ENCODE measurements at regions not wholly inside any gene's neighbourhood (a gene's known extent, or its start where the extent isn't known, plus 50 kb on each side); places are given as distances from the start of the nearest gene placed in this dataset.

GRCh38 chr16:64309398-64310110 lies 812.3 kb downstream of the CDH11 start:
- no peak overlapping the region for H3K4me3 ChIP-seq
- no peaks in the 10 kb centered on the region for H3K36me3 ChIP-seq (ENCODE audit: insufficient read depth, low read length)
- no peak for DNase-seq (ENCODE audit: low read depth, low spot score)
- no peak for TF ChIP-seq EZH2 (IDR thresholded peaks at IDR 0.05)
- no peak for TF ChIP-seq FOXP2 (optimal IDR thresholded peaks at IDR 0.05; ENCODE audit: control extremely low read depth, extremely low read length, insufficient read depth)
- TF ChIP-seq POLR2AphosphoS5 (IDR thresholded peaks at IDR 0.05; ENCODE audit: borderline replicate concordance, low read depth, low read length), result no peak
- H3K27ac ChIP-seq, result no peak overlapping the region
- no peaks in the 10 kb centered on the region for H3K9me3 ChIP-seq (ENCODE audit: low read depth, low read length)
- H3K9ac ChIP-seq (ENCODE audit: insufficient read length), result no peak overlapping the region

DNA sequence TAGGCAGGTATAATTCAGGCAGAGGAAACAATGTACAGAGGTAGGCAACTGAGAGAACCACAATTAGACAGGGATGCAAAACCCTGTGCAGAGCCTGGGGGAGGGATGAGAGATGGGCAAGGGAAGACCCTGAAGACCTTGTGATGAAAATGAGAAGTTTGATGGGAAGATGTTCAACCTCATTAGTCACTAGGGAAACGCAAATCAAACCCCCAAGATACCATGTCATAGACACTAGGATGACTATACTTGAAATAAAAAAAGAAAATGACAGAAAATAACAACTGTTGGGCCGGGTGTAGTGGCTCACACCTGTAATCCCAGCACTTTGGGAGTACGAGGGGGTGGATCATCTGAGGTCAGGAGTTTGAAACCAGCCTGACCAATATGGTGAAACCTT lies 813.1 kb downstream of the CDH11 start:
- no peak overlapping the region for H3K27ac ChIP-seq
- H3K4me3 ChIP-seq, result no peak overlapping the region
- TF ChIP-seq POLR2AphosphoS5 (IDR thresholded peaks at IDR 0.05; ENCODE audit: borderline replicate concordance, low read depth, low read length) (no peak), FOXP2 (optimal IDR thresholded peaks at IDR 0.05; ENCODE audit: control extremely low read depth, extremely low read length, insufficient read depth) (no peak), EZH2 (IDR thresholded peaks at IDR 0.05) (no peak)
- no peaks in the 10 kb centered on the region for H3K9me3 ChIP-seq (ENCODE audit: low read depth, low read length)
- H3K9ac ChIP-seq (ENCODE audit: insufficient read length), result no peak overlapping the region
- no peaks in the 10 kb centered on the region for H3K36me3 ChIP-seq (ENCODE audit: insufficient read depth, low read length)
- no peak for DNase-seq (ENCODE audit: low read depth, low spot score)

DNA sequence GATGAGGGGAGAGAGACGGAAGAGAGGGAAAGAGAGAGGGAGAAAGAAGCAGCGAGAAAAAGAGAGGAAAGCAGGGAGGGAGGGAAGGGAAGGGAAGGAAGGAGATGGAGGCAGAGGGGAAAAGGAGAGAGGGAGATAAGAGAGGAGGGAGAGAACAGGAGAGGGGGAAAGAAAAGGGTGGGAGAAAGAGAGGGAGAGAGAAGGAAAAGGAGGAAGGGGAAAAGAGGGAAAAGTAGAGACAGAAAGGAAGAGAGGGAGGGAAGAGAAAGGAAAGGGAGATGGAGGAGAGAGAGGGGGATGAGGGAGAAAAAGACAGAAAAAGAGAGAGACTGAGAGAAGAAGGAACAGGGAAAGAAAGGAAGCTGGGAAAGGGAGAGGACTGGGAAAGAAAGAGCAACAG lies 814.4 kb downstream of the CDH11 start:
- no peak overlapping the region for H3K27ac ChIP-seq
- TF ChIP-seq POLR2AphosphoS5 (IDR thresholded peaks at IDR 0.05; ENCODE audit: borderline replicate concordance, low read depth, low read length) (no peak), FOXP2 (optimal IDR thresholded peaks at IDR 0.05; ENCODE audit: control extremely low read depth, extremely low read length, insufficient read depth) (no peak), EZH2 (IDR thresholded peaks at IDR 0.05) (no peak)
- no peaks in the 10 kb centered on the region for H3K9me3 ChIP-seq (ENCODE audit: low read depth, low read length)
- no peaks in the 10 kb centered on the region for H3K36me3 ChIP-seq (ENCODE audit: insufficient read depth, low read length)
- no peak overlapping the region for H3K9ac ChIP-seq (ENCODE audit: insufficient read length)
- no peak for DNase-seq (ENCODE audit: low read depth, low spot score)
- no peak overlapping the region for H3K4me3 ChIP-seq

- Histone ChIP-seq H3K36me3 (ENCODE audit: insufficient read depth, low read length) (no peaks in the 10 kb centered on the region), H3K4me3 (no peak overlapping the region), H3K9me3 (ENCODE audit: low read depth, low read length) (no peaks in the 10 kb centered on the region), H3K27ac (no peak overlapping the region), H3K9ac (ENCODE audit: insufficient read length) (no peak overlapping the region)
- no peak for TF ChIP-seq POLR2AphosphoS5 (IDR thresholded peaks at IDR 0.05; ENCODE audit: borderline replicate concordance, low read depth, low read length)
- no peak for TF ChIP-seq FOXP2 (optimal IDR thresholded peaks at IDR 0.05; ENCODE audit: control extremely low read depth, extremely low read length, insufficient read depth)
- TF ChIP-seq EZH2 (IDR thresholded peaks at IDR 0.05), result no peak
- no peak for DNase-seq (ENCODE audit: low read depth, low spot score)
Measured at GRCh38 chr16:64305663-64306062, 816.2 kb downstream of the CDH11 start.

GRCh38 chr16:64304951-64305350 lies 816.9 kb downstream of the CDH11 start:
- Histone ChIP-seq H3K9me3 (ENCODE audit: low read depth, low read length) (no peaks in the 10 kb centered on the region), H3K27ac (no peak overlapping the region), H3K36me3 (ENCODE audit: insufficient read depth, low read length) (no peaks in the 10 kb centered on the region), H3K4me3 (no peak overlapping the region), H3K9ac (ENCODE audit: insufficient read length) (no peak overlapping the region)
- DNase-seq (ENCODE audit: low read depth, low spot score), result no peak
- TF ChIP-seq FOXP2 (optimal IDR thresholded peaks at IDR 0.05; ENCODE audit: control extremely low read depth, extremely low read length, insufficient read depth) (no peak), POLR2AphosphoS5 (IDR thresholded peaks at IDR 0.05; ENCODE audit: borderline replicate concordance, low read depth, low read length) (no peak), EZH2 (IDR thresholded peaks at IDR 0.05) (no peak)

- DNase-seq (ENCODE audit: low read depth, low spot score), result no peak
- H3K9ac ChIP-seq (ENCODE audit: insufficient read length), result no peak overlapping the region
- H3K27ac ChIP-seq, result no peak overlapping the region
- H3K36me3 ChIP-seq (ENCODE audit: insufficient read depth, low read length), result no peaks in the 10 kb centered on the region
- H3K9me3 ChIP-seq (ENCODE audit: low read depth, low read length), result no peaks in the 10 kb centered on the region
- TF ChIP-seq EZH2 (IDR thresholded peaks at IDR 0.05) (no peak), FOXP2 (optimal IDR thresholded peaks at IDR 0.05; ENCODE audit: control extremely low read depth, extremely low read length, insufficient read depth) (no peak), POLR2AphosphoS5 (IDR thresholded peaks at IDR 0.05; ENCODE audit: borderline replicate concordance, low read depth, low read length) (no peak)
- H3K4me3 ChIP-seq, result no peak overlapping the region
Measured at GRCh38 chr16:64304396-64304795, 817.5 kb downstream of the CDH11 start.

DNA sequence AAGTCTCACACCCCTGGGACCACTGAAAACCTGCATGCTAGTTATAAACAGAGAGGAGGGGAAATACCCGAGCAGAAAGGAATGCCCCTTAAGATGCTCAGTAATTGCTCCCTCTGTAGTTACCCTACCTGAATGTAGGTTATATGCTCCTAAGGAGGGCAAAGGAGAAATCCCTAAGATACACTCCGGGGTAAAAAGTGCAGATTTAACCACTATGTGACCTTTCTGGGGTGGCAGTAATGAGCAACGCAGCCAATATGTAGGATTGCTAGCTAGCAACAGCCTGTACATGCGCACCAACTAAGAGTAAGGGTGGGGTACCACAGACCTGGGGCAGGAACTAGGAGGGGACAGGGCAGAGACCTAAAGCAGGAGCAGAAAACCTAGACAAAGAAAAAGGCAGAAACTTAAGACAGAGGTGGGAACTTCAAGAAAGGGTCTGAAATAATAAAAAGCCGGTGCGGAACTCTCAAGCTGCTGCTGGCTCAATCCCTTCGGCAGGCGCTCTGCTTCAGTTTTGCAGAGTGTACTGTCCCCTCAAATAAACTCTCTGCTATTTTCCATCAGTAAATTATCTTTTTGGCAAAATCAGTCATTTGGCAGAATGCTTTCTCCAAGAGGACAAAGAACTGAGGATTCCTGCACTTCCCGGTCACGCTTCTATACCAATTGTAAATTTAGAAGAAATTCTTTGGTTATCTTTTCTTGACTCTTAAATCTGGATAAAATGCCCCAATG lies 823.8 kb downstream of the CDH11 start:
- no peak for DNase-seq (ENCODE audit: low read depth, low spot score)
- no peak overlapping the region for H3K4me3 ChIP-seq
- H3K9me3 ChIP-seq (ENCODE audit: low read depth, low read length), result no peaks in the 10 kb centered on the region
- no peak overlapping the region for H3K27ac ChIP-seq
- H3K36me3 ChIP-seq (ENCODE audit: insufficient read depth, low read length), result no peaks in the 10 kb centered on the region
- no peak for TF ChIP-seq POLR2AphosphoS5 (IDR thresholded peaks at IDR 0.05; ENCODE audit: borderline replicate concordance, low read depth, low read length)
- no peak for TF ChIP-seq FOXP2 (optimal IDR thresholded peaks at IDR 0.05; ENCODE audit: control extremely low read depth, extremely low read length, insufficient read depth)
- TF ChIP-seq EZH2 (IDR thresholded peaks at IDR 0.05), result no peak
- H3K9ac ChIP-seq (ENCODE audit: insufficient read length), result no peak overlapping the region

DNA sequence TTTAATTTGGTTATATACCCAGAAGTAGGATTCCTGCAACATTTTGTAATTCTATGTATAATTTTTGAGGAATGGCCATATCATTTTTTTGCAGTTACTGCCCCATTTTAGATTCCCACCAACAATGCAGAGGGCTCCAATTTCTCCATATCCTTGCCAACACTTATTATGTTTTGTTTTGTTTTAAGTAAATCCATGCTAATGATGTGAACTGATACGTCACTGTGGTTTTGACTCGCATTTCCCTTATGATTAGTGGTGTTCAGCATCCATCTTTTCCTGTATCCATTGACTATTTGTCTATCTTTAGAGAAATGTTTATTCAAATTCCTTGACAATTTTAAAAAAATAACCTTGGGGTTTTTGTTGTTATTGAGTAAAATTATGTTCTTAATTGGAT lies 826.4 kb downstream of the CDH11 start:
- Histone ChIP-seq H3K4me3 (no peak overlapping the region), H3K9me3 (ENCODE audit: low read depth, low read length) (no peaks in the 10 kb centered on the region), H3K27ac (no peak overlapping the region), H3K9ac (ENCODE audit: insufficient read length) (no peak overlapping the region), H3K36me3 (ENCODE audit: insufficient read depth, low read length) (no peaks in the 10 kb centered on the region)
- TF ChIP-seq FOXP2 (optimal IDR thresholded peaks at IDR 0.05; ENCODE audit: control extremely low read depth, extremely low read length, insufficient read depth), result no peak
- TF ChIP-seq POLR2AphosphoS5 (IDR thresholded peaks at IDR 0.05; ENCODE audit: borderline replicate concordance, low read depth, low read length), result no peak
- TF ChIP-seq EZH2 (IDR thresholded peaks at IDR 0.05), result no peak
- no peak for DNase-seq (ENCODE audit: low read depth, low spot score)

Data from SK-N-MC (cell line).